Muscle layer of duodenum (tissue), 2 donors: ENCODE measurements at regions not wholly inside any gene's neighbourhood (a gene's known extent, or its start where the extent isn't known, plus 50 kb on each side); places are given as distances from the start of the nearest gene placed in this dataset.
"Not testable (repeated sequence)": the region's sequence is repeated elsewhere in the genome, so short reads cannot be mapped to it uniquely, and the experiment has no call there.

Experiments
- H3K27ac ChIP-seq: one replicate; pipeline ENCODE4 v1.7.0; 2013; ENCODE audit warnings: mild to moderate bottlenecking, low read length
- H3K27me3 ChIP-seq: one replicate; pipeline ENCODE4 v1.7.0; 2013; ENCODE audit warnings: low read depth, mild to moderate bottlenecking, control low read depth, low read length
- H3K36me3 ChIP-seq, 2 donors: one replicate each; pipeline ENCODE4 v1.7.0; 2013; ENCODE audit warnings: low read length in 2 of 2, control low read depth in 1 of 2, mild to moderate bottlenecking in 1 of 2; ENCODE audit not compliant: insufficient read depth in 2 of 2, control insufficient read depth in 1 of 2
- H3K4me1 ChIP-seq, 2 donors: one replicate each; pipeline ENCODE4 v1.7.0; 2013; ENCODE audit warnings: low read length in 2 of 2, mild to moderate bottlenecking in 2 of 2, control low read depth in 1 of 2, moderate library complexity in 1 of 2; ENCODE audit not compliant: insufficient read depth in 2 of 2, control insufficient read depth in 1 of 2
- H3K4me3 ChIP-seq, 2 donors: one replicate each; pipeline ENCODE4 v1.7.0; 2013; ENCODE audit warnings: low read length in 2 of 2, low read depth in 1 of 2, mild to moderate bottlenecking in 1 of 2
- H3K9me3 ChIP-seq, 2 donors: one replicate each; pipeline ENCODE4 v1.7.0; 2013; ENCODE audit warnings: low read length in 2 of 2, control low read depth in 1 of 2, mild to moderate bottlenecking in 1 of 2; ENCODE audit not compliant: control insufficient read depth in 1 of 2
- donor health status: healthy.

DNA sequence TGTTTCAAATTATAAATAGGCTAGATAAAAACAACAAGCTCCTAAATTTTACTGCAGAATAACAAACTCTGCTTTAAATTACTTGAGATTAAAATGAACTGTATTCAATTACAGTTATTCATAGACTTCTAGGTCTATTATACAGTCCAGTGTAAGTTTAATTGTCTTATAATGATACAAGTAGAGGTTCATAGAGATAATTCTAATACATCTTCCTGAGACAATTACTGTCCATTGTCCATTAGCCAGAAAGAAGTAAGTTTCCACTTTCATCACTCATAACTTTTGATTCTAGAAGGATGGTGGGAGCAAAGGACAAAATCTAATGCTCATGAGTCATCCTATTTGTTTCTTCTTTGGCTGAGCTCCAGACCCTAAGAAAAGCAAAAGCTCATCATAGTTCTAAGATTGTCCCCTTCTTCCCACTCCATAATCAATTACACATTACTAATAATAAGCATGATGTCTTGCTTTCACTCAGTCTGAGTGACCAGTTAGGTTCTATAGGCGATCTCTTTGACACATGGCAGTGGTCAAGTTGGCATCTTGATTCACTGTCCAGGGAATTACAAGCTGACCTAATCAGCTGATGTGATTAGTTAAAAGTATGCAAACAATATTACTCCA lies 502.5 kb upstream of the IZUMO3 start:
- no peak overlapping the region for H3K4me3 ChIP-seq
- H3K9me3 ChIP-seq, result peaks cover 0 to 4% of the 10 kb centered on the region in 2 donors
- no peaks in the 10 kb centered on the region for H3K36me3 ChIP-seq
- no peaks in the 10 kb centered on the region for H3K27me3 ChIP-seq
- H3K4me1 ChIP-seq, result no peaks in the 10 kb centered on the region
- no peak overlapping the region for H3K27ac ChIP-seq

DNA sequence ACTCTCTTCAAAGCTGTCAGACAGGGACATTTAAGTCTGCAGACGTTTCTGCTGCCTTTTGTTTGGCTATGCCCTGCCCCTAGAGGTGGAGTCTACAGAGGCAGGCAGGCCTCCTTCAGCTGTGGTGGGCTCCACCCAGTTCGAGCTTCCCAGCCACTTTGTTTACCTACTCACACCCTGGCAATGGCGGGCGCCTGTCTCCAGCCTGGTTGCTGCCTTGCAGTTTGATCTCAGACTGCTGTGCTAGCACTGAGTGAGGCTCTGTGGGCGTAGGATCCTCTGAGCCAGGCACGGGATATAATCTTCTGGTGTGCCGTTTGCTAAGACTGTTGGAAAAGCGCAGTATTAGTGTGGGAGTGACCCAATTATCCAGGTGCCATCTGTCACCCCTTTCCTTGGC lies 499.8 kb upstream of the IZUMO3 start:
- H3K27ac ChIP-seq, H3K36me3 ChIP-seq, H3K27me3 ChIP-seq, H3K9me3 ChIP-seq, H3K4me1 ChIP-seq, H3K4me3 ChIP-seq: not testable (repeated sequence)

- H3K4me3 ChIP-seq, result no peak overlapping the region
- H3K36me3 ChIP-seq, result no peaks in the 10 kb centered on the region
- no peaks in the 10 kb centered on the region for H3K9me3 ChIP-seq
Measured at GRCh38 chr9:25029743-25030142, 484.0 kb upstream of the IZUMO3 start.

DNA sequence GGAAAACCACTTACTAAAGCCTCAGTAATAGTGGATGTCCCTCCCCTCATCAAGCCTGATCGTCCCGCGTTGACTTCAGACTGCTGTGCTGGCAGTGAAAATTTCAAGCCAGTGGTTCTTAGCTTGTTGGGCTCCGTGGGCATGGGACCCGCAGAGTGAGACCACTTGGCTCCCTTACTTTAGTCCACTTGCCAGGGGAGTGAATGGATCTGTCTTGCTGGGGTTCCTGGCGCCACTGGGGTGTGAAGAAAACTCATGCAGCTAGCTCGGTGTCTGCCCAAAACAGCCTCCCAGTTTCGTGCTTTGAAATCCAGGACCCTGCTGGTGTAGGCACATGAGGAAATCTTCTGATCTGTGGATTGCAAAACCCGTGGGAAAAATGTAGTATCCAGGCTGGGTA lies 480.0 kb upstream of the IZUMO3 start:
- H3K36me3 ChIP-seq, result no peaks in the 10 kb centered on the region
- peaks cover 0 to 2% of the 10 kb centered on the region in 2 donors for H3K9me3 ChIP-seq
- no peaks in the 10 kb centered on the region for H3K27me3 ChIP-seq
- no peaks in the 10 kb centered on the region for H3K4me1 ChIP-seq
- H3K27ac ChIP-seq, result no peak overlapping the region
- no peak overlapping the region for H3K4me3 ChIP-seq

More at GRCh38 chr9:25029743-25030142, 484.0 kb upstream of the IZUMO3 start:
- Histone ChIP-seq H3K4me1 (no peaks in the 10 kb centered on the region), H3K27me3 (no peaks in the 10 kb centered on the region), H3K27ac (no peak overlapping the region)

- Histone ChIP-seq H3K9me3 (peaks cover 0 to 2% of the 10 kb centered on the region in 2 donors), H3K27me3 (no peaks in the 10 kb centered on the region), H3K4me1 (no peaks in the 10 kb centered on the region), H3K4me3 (no peak overlapping the region), H3K27ac (no peak overlapping the region), H3K36me3 (no peaks in the 10 kb centered on the region)
Measured at GRCh38 chr9:25025156-25025555, 479.5 kb upstream of the IZUMO3 start.

GRCh38 chr9:25017779-25018178 lies 472.1 kb upstream of the IZUMO3 start:
- H3K27me3 ChIP-seq, result no peaks in the 10 kb centered on the region
- no peak overlapping the region for H3K4me3 ChIP-seq
- H3K4me1 ChIP-seq, result no peaks in the 10 kb centered on the region
- no peak overlapping the region for H3K27ac ChIP-seq
- no peaks in the 10 kb centered on the region for H3K9me3 ChIP-seq
- H3K36me3 ChIP-seq, result no peaks in the 10 kb centered on the region

DNA sequence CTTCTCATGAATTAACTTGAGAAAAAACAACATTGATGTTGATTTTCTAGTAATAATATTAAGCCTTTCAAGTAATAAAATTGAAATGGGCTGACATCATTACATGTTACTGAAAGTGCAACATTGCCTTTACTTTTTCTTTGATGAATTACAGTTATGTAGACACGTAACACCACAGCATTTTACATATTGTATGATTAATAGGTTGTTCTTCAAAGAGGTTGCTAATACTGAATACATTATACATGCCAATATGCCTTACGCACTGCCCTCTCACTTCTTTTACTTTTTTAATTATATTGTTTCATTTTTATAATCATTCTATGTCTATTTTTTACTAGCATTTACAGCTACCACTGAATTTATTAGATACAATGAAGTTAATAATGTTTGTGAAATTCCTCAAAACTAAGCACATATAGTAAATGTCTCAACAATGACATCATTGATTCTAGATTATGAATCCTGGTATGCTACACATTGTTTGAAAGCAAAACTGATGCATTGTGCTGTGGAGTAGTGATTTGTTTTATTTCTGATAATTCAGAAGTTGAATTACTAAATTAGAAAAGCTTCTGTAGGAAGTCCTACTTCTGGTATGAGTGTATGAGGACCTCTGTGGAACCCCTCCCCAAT lies 464.4 kb upstream of the IZUMO3 start:
- Histone ChIP-seq H3K36me3 (no peaks in the 10 kb centered on the region), H3K27me3 (no peaks in the 10 kb centered on the region), H3K9me3 (no peaks in the 10 kb centered on the region), H3K27ac (no peak overlapping the region), H3K4me1 (no peaks in the 10 kb centered on the region), H3K4me3 (no peak overlapping the region)

DNA sequence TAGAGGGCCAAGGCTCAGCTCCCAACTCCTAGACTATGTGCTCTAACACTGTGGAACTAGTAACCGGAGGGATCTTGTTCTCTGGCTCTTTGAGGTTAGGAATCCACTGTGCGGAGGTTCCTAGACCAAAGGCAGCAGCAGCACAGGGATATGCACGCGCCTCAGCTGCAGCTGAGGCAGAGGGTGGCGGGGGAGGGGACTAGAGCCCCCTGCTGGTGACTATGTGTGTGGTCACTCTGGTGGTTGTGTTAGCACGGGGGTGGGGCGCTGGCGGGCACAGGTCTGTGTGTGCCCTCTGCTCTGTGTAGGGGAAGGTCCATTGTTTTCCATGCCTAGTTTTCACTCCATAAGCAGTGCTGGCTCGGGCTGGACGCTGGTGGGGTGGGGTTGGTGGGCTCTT lies 458.0 kb upstream of the IZUMO3 start:
- Histone ChIP-seq H3K27ac (no peak overlapping the region), H3K4me3 (no peak overlapping the region), H3K4me1 (no peaks in the 10 kb centered on the region), H3K27me3 (no peaks in the 10 kb centered on the region), H3K9me3 (peaks cover 0 to 2% of the 10 kb centered on the region in 2 donors), H3K36me3 (no peaks in the 10 kb centered on the region)

DNA sequence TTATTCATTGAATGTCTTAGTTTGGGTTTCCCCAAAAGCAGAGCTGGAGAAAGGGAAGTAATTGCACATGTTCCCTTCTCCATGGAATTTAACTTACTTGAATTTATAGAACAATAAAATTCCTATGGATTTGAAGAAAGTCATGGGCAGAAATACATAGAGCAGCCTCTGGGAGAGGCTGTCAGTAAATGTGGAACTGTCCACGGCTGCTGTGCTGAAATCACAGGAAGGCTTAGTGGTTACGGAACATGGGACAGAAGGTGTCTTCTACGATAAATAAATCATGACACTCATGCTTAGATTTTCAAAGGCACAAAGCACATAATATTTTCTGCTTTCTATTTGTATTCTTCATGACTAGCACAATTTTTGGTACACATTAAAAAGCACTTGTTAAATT lies 440.6 kb upstream of the IZUMO3 start:
- Histone ChIP-seq H3K36me3 (no peaks in the 10 kb centered on the region), H3K4me3 (no peak overlapping the region), H3K27ac (no peak overlapping the region), H3K27me3 (no peaks in the 10 kb centered on the region), H3K9me3 (no peaks in the 10 kb centered on the region), H3K4me1 (no peaks in the 10 kb centered on the region)

GRCh38 chr9:24970780-24971179 lies 425.1 kb upstream of the IZUMO3 start:
- H3K4me3 ChIP-seq, H3K36me3 ChIP-seq, H3K9me3 ChIP-seq, H3K27ac ChIP-seq, H3K27me3 ChIP-seq, H3K4me1 ChIP-seq: not testable (repeated sequence)

- no peak overlapping the region for H3K27ac ChIP-seq
- no peaks in the 10 kb centered on the region for H3K36me3 ChIP-seq
- H3K4me3 ChIP-seq, result no peak overlapping the region
- no peaks in the 10 kb centered on the region for H3K4me1 ChIP-seq
- H3K27me3 ChIP-seq, result no peaks in the 10 kb centered on the region
- H3K9me3 ChIP-seq, result no peaks in the 10 kb centered on the region
Measured at GRCh38 chr9:24961762-24962161, 416.1 kb upstream of the IZUMO3 start.

GRCh38 chr9:24953070-24953469 lies 407.4 kb upstream of the IZUMO3 start:
- H3K27ac ChIP-seq, result no peak overlapping the region
- no peaks in the 10 kb centered on the region for H3K36me3 ChIP-seq
- no peak overlapping the region for H3K4me3 ChIP-seq
- H3K9me3 ChIP-seq, result peaks cover 0 to 7% of the 10 kb centered on the region in 2 donors
- no peaks in the 10 kb centered on the region for H3K4me1 ChIP-seq
- no peaks in the 10 kb centered on the region for H3K27me3 ChIP-seq
